T-helper 2 cell treated with Interferon-gamma antibody and Interleukin-4, amounts not matched to agents 5 μg/mL and 100 μg/mL, for 36 hours (primary cell): ENCODE measurements at regions not wholly inside any gene's neighbourhood (a gene's known extent, or its start where the extent isn't known, plus 50 kb on each side); places are given as distances from the start of the nearest gene placed in this dataset.
"Not testable (repeated sequence)": the region's sequence is repeated elsewhere in the genome, so short reads cannot be mapped to it uniquely, and the experiment has no call there.

ENCODE experiments used
- DNase-seq: peaks from one replicate; pipeline ENCODE4 v3.0.0; 2021; ENCODE audit warnings: low spot score
- H3K27ac Mint-ChIP-seq: one replicate; pipeline ENCODE4 v1.8.0; 2021; ENCODE audit warnings: mild to moderate bottlenecking, mixed read lengths
- H3K27me3 Mint-ChIP-seq: one replicate; pipeline ENCODE4 v1.8.0; 2021; ENCODE audit warnings: low read depth, mixed read lengths
- H3K36me3 Mint-ChIP-seq: one replicate; pipeline ENCODE4 v1.8.0; 2021; ENCODE audit warnings: low read depth, mixed read lengths
- H3K4me1 Mint-ChIP-seq: one replicate; pipeline ENCODE4 v1.8.0; 2021; ENCODE audit warnings: low read depth, mixed read lengths
- H3K4me3 Mint-ChIP-seq: one replicate; pipeline ENCODE4 v1.8.0; 2022; ENCODE audit warnings: mild to moderate bottlenecking, moderate library complexity, mixed read lengths
- H3K9me3 Mint-ChIP-seq: one replicate; pipeline ENCODE4 v1.8.0; 2021; ENCODE audit warnings: mixed read lengths

DNA sequence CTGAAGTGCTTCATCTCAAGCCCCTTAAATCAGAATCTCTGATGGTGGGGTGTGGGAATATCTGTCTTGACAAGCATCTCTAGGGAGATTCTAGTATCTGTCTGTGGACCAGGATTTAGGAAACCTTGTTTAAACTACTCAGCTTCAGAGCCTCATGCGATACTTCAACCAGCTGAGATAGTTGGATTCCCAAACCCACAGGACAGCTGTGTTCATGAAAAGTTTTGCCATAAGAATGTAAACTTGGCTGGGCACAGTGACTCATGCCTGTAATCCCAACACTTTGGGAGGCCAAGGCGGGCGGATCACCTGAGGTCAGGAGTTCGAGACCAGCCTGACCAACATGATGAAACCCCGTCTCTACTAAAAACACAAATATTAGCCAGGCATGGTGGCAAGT, 395.1 kb downstream of the BCOR start:
- H3K36me3 Mint-ChIP-seq, H3K4me1 Mint-ChIP-seq, H3K4me3 Mint-ChIP-seq, H3K27ac Mint-ChIP-seq, H3K27me3 Mint-ChIP-seq, DNase-seq, H3K9me3 Mint-ChIP-seq: not testable (repeated sequence)

DNA sequence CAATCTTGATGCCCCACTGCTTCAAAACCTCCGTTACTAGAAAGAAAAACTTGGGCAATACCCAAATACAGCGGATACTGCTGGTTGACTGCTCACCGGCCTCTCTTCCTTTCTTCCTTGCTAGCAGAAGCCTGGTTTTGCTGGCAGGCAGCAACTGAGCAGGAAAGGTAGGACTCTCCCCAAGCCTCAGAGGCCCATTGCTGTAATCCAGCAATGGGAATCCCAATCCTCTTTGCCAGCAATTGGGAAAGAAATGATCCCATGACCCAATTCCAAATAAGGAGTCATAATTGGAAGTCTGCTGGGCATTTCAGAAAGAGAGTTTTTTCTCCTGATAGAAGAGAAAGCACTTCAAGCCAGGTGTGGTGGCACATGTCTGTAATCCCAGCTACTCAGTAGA, 394.5 kb downstream of the BCOR start:
- no peaks in the 10 kb centered on the region for H3K27me3 Mint-ChIP-seq
- no peak for DNase-seq
- no peak overlapping the region for H3K4me3 Mint-ChIP-seq
- no peak overlapping the region for H3K27ac Mint-ChIP-seq
- no peaks in the 10 kb centered on the region for H3K9me3 Mint-ChIP-seq
- no peaks in the 10 kb centered on the region for H3K36me3 Mint-ChIP-seq
- H3K4me1 Mint-ChIP-seq: no peaks in the 10 kb centered on the region

DNA sequence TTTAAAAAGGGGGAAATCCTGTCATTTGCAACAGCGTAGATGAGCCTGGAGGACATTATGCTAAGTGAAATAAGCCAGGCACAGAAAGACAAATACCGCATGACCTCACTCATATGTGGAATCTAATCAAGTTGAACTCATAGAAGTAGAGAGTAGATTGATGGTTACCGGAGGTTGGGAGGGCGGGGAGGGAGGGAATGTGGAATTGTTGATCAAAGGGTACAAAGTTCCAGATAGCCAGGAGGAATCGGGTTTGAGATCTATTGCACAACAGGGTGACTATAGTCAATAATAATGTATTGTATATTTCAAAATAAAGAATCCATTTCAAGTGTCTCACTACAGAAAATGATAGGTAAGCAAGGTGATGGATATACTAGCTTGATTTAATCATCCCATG, 393.2 kb downstream of the BCOR start:
- Mint-ChIP-seq H3K27me3 (no peaks in the 10 kb centered on the region), H3K4me3 (no peak overlapping the region), H3K9me3 (no peaks in the 10 kb centered on the region), H3K36me3 (no peaks in the 10 kb centered on the region), H3K4me1 (no peaks in the 10 kb centered on the region), H3K27ac (no peak overlapping the region)
- DNase-seq: no peak

DNA sequence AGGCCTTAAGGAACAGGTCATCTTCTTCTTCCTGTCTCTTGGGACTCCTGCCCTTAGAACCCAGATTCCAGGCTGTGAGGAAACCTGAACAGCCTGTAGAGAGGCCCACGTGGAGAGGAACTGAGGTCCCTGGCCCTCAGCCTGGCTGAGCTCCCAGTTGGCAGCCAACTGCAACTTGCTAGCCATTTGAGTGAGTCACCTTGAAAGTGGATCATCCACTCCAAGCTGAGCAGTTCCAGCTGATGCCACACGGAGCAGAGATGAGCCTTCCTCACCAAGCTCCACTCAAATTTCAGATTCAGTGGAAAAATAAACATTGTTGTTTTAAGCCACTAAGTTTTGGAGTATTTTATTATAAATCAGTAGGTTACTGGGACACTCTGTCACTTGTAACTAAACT, 392.5 kb downstream of the BCOR start:
- Mint-ChIP-seq H3K27ac (no peak overlapping the region), H3K4me3 (no peak overlapping the region), H3K4me1 (no peaks in the 10 kb centered on the region), H3K36me3 (no peaks in the 10 kb centered on the region), H3K27me3 (no peaks in the 10 kb centered on the region), H3K9me3 (no peaks in the 10 kb centered on the region)
- no peak for DNase-seq

DNA sequence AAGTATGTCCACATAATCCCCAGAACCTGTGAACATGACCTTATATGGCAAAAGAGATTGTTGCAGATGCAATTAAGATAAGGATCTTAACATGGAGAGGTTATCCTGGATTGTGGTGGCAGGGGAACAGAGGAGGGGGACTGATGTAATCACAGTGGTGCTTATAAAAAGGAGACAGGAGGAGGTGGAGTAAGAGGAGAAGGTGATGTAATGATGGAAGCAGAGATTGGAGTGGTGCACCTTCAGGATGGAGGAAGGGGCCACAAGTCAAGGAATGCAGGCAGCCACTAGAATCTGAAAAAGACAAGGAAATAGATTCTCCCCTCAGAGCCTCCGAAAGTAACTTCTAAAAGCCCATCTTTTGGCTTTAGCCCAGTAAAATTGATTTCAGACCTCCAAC, 388.4 kb downstream of the BCOR start:
- H3K27me3 Mint-ChIP-seq: no peaks in the 10 kb centered on the region
- DNase-seq: no peak
- no peak overlapping the region for H3K27ac Mint-ChIP-seq
- H3K9me3 Mint-ChIP-seq: no peaks in the 10 kb centered on the region
- H3K4me1 Mint-ChIP-seq: no peaks in the 10 kb centered on the region
- no peak overlapping the region for H3K4me3 Mint-ChIP-seq
- H3K36me3 Mint-ChIP-seq: no peaks in the 10 kb centered on the region

DNA sequence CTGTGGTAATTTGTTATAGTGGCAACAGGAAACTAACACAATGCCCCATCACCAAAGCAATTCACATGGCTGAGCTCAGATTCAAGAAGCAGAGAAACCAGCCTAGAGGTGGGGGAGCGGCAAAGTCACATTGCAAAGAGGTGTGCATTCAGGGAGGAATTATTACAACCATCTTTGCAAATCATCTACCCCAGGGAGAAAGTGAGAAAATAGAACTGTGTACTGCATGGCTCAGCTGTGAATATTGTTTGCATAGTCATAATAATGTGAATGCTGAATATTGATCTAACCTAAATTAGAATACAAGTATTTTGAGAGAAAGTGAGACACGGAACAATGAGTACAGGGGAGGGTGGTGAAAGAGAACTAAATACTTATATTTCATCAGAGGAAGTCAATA, 387.9 kb downstream of the BCOR start:
- Mint-ChIP-seq H3K36me3 (no peaks in the 10 kb centered on the region), H3K27ac (no peak overlapping the region), H3K9me3 (no peaks in the 10 kb centered on the region), H3K27me3 (no peaks in the 10 kb centered on the region), H3K4me1 (no peaks in the 10 kb centered on the region), H3K4me3 (no peak overlapping the region)
- no peak for DNase-seq

DNA sequence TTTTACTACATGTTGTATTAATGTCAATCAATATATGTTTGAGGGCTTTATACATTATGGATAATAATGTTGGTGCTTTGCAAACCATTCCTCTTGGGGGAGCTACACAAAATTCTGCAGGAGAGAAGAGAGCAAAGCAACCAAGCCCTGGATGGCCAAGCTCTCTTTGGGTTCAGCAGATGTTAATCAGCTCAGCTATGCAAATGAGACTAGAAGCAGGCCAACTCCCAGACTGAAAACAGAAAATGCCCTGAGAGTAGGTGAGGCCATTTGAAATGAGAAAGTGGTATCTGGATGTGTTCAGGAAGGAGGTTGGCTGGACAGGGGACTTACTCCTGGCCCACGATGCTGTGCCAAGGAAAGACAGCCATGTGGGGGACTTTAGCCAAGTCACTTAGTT, 387.0 kb downstream of the BCOR start:
- Mint-ChIP-seq H3K27ac (no peak overlapping the region), H3K4me1 (no peaks in the 10 kb centered on the region), H3K36me3 (no peaks in the 10 kb centered on the region), H3K4me3 (no peak overlapping the region), H3K27me3 (no peaks in the 10 kb centered on the region), H3K9me3 (no peaks in the 10 kb centered on the region)
- DNase-seq: no peak

DNA sequence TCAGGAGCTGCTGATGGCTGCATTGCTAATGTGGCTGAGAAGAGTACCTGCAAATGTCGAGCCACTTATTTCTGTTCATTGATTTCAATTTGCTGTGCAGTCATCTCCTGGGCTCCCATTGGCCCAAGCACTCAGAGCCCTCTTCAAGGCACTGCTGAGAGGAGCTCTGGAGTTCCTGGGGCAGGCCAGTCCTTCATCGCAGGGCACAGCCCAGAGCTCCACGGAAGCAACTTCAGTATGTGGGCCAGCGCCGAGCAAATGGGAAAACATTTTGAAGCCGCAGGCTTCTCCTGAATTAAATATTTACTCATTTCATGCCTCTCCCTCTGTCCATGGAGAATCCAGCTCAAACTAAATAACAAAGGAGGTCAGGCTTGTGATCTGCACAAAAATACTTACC, 383.3 kb downstream of the BCOR start:
- Mint-ChIP-seq H3K4me3 (no peak overlapping the region), H3K27ac (no peak overlapping the region), H3K27me3 (no peaks in the 10 kb centered on the region), H3K4me1 (no peaks in the 10 kb centered on the region), H3K36me3 (no peaks in the 10 kb centered on the region), H3K9me3 (no peaks in the 10 kb centered on the region)
- DNase-seq: no peak

DNA sequence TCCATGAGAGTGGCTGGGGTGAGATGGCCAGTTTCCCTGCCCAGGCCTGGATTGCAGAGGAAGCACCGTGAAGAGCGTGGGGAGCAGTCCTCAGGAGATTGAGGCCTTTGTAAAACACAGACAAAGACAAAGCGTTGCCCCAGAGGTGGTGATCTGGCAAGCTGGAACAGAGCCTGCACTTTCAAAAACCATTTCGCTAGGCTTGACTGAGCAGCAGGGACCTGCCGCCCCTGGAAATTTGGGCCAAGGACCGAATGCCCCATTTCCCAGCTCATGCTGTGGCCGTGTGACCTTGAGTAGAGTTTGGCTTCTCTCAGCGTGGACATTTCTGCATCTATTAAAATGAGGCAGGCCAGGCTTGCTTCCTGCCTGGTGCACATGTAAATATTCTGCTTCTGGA, 381.4 kb downstream of the BCOR start:
- Mint-ChIP-seq H3K27me3 (no peaks in the 10 kb centered on the region), H3K4me1 (no peaks in the 10 kb centered on the region), H3K9me3 (no peaks in the 10 kb centered on the region)

DNA sequence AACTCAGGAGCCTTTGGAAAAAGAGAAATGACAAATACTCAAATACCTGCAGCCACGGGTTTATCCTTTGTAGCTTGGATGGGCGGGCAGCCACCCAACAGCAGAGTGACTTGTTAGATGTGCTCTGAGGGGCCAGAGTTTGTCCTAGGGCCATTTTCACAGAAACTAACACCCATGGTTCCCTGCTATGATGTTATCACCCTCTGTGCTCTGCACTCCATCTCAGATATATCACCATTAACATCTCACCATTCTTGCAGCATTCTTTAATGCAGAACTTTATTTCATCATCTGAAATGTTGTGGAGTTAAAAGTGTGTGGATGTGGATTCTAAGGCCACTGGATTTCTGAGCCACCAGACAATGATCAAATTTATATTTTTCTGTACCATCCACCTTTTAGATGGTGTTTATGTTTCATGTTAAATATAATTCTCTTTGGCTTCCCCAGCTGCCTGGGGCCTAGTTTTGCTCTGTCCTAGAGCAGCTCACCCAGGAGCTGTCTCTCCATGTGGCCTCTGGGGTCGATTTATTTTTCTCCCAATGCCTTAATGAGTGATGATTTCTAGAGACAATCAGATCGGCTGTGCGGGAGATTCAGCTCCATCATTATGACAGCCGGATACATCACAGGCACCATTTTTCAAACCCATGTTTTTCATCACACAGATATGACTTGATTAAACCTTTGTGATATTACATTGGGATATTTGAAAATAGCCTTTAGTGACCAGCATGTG, 380.8 kb downstream of the BCOR start:
- H3K27ac Mint-ChIP-seq: no peak overlapping the region
- no peak for DNase-seq
- H3K27me3 Mint-ChIP-seq: no peaks in the 10 kb centered on the region
- H3K4me1 Mint-ChIP-seq: no peaks in the 10 kb centered on the region
- H3K4me3 Mint-ChIP-seq: no peak overlapping the region
- no peaks in the 10 kb centered on the region for H3K9me3 Mint-ChIP-seq
- no peaks in the 10 kb centered on the region for H3K36me3 Mint-ChIP-seq

More for the DNA sequence above, 381.4 kb downstream of the BCOR start:
- Mint-ChIP-seq H3K36me3 (no peaks in the 10 kb centered on the region), H3K27ac (no peak overlapping the region), H3K4me3 (no peak overlapping the region)
- DNase-seq: no peak

DNA sequence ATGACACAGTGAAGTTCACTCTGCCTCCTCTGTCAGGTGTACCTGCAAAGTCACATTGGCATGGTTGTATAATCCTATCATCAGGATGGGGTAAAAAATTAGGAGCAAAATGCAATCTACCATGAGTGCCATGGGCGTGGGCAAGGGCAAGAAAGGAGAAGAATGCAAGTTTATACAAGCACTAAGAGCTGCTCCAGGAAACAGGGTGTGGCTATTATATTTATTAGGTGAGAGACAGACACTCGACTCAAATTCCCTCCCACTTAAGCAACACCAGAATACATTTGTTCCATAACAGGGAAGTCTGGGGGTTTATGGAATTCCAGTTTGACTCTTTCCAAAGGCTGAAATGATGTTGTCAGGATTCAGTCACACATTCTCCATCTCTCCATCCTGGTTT, 378.8 kb downstream of the BCOR start:
- Mint-ChIP-seq H3K4me3 (no peak overlapping the region), H3K4me1 (no peaks in the 10 kb centered on the region), H3K36me3 (no peaks in the 10 kb centered on the region), H3K27me3 (peaks cover 2% of the 10 kb centered on the region), H3K9me3 (no peaks in the 10 kb centered on the region), H3K27ac (no peak overlapping the region)
- no peak for DNase-seq

DNA sequence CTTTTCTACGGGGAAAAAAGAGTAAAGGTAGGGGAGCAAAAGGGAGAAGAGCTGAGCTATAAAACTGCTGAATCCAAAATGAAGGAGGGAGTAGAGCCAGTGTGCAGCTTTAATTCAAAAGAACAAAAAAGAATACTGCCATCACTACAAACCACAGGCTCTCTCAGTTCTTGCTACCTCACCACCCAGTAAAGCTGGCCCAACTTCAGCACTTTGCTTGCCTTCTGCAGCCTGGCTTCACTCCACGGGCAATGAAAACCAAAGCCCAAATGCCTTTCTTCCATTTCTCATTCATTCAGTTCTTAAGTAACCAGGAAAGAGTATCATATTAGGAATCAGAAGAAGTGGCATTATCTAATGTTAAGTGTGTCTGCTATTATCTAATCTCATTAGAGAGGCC, 376.8 kb downstream of the BCOR start:
- no peaks in the 10 kb centered on the region for H3K36me3 Mint-ChIP-seq
- no peak overlapping the region for H3K27ac Mint-ChIP-seq
- H3K4me1 Mint-ChIP-seq: peaks cover 5% of the 10 kb centered on the region
- DNase-seq: no peak
- H3K9me3 Mint-ChIP-seq: no peaks in the 10 kb centered on the region
- H3K4me3 Mint-ChIP-seq: no peak overlapping the region
- H3K27me3 Mint-ChIP-seq: peaks cover 2% of the 10 kb centered on the region

DNA sequence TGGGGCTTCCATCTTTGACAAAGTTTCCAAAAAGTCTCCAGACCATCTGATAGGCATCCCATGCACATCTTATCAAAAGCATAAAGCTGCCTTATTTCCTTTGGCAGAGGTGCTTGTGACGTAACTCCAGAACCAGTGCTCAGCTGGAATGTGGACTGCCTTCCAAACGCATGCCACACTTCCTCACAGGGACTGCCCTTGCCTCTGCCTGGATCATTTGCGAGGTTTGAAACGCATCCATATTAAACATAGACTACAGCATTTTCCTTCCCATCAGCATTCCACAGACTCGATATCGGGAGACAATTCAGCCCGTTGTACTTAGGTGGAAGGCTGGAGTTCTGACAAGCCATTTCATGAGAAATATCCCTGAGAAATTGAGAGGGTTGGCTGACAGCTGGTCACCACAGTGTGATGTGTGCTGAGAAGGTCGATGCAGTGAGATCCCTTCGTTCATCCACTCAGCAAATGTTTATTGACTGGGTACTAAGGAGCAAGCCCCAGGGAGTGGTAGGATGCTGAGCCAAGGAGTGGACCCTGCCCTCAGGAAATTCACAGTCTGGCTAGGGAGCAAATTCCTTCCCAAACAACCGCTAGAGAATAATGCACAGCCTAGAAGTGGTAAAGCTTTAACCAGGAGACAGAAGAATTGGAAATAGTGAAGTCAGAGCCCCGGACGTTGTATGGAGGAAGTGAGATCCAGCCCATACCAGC, 376.0 kb downstream of the BCOR start:
- no peak overlapping the region for H3K4me3 Mint-ChIP-seq
- H3K36me3 Mint-ChIP-seq: no peaks in the 10 kb centered on the region
- peaks cover 5% of the 10 kb centered on the region for H3K4me1 Mint-ChIP-seq
- H3K27me3 Mint-ChIP-seq: peaks cover 2% of the 10 kb centered on the region
- H3K9me3 Mint-ChIP-seq: no peaks in the 10 kb centered on the region
- DNase-seq: no peak
- H3K27ac Mint-ChIP-seq: no peak overlapping the region

DNA sequence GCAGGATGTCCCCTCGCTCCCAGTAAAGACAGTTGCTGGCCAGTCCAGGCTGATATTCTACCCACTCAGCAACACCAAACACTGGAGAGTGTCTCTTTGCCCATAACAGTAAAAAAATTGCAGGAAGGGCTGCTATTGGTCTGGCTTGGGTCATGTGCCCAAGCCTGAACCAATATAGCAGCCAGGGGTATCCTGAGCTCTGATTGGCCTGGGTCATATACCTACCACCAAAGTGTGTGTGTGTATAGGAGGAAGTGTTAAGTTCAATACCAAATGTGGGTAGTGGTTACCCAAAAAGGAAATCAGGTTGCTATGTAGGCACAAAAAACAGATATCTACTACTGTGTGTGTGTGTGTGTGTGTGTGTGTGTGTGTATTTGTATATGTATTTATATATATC, 373.2 kb downstream of the BCOR start:
- H3K4me3 Mint-ChIP-seq: no peak overlapping the region
- no peak overlapping the region for H3K27ac Mint-ChIP-seq
- H3K27me3 Mint-ChIP-seq: peaks cover 2% of the 10 kb centered on the region
- DNase-seq: no peak
- no peaks in the 10 kb centered on the region for H3K9me3 Mint-ChIP-seq
- no peaks in the 10 kb centered on the region for H3K36me3 Mint-ChIP-seq
- peaks cover 5% of the 10 kb centered on the region for H3K4me1 Mint-ChIP-seq

DNA sequence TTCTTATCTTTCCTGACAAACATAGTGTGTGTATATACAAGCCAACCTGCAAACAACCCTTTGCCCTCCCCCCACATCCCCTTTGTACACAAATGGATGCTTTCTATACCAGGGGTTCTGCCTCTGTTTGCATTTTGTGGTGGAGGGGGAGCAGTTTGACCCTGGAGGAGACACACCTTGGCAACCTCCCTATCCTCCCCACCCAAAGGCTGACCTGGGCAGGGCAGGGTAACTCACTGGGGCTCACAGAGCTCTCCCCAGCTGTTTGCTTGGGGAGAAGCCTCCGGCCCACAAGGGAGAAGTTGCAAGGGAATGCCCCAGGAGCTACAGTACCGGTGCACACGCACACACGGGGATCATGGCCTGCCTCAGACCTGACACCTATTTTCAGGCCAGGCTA, 372.6 kb downstream of the BCOR start:
- H3K4me1 Mint-ChIP-seq: peaks cover 5% of the 10 kb centered on the region

More for the DNA sequence above, 372.6 kb downstream of the BCOR start:
- Mint-ChIP-seq H3K27ac (no peak overlapping the region), H3K9me3 (no peaks in the 10 kb centered on the region), H3K27me3 (peaks cover 2% of the 10 kb centered on the region), H3K36me3 (no peaks in the 10 kb centered on the region), H3K4me3 (no peak overlapping the region)
- DNase-seq: no peak
